OCI-LY7 (cell line): ENCODE measurements at regions not wholly inside any gene's neighbourhood (a gene's known extent, or its start where the extent isn't known, plus 50 kb on each side); places are given as distances from the start of the nearest gene placed in this dataset.

Source experiments
- CTCF ChIP-seq: fragments of 200-600 bp; sonication (generic); conservative IDR thresholded peaks from 2 replicates; pipeline ENCODE4 v1.5.1; 2014; ENCODE audit warnings: mild to moderate bottlenecking, antibody characterized with exemption, low read length, moderate library complexity, mixed read lengths
- EZH2phosphoT487 ChIP-seq: fragments of 200-600 bp; sonication (generic); IDR thresholded peaks from 2 replicates; pipeline ENCODE4 v1.6.1; 2018; ENCODE audit warnings: low read depth, borderline replicate concordance, mild to moderate bottlenecking, mixed run types, antibody characterized with exemption, low read length, moderate library complexity, mixed read lengths

- no peak for TF ChIP-seq CTCF
- no peak for TF ChIP-seq EZH2phosphoT487
Observed at GRCh38 chr9:107935931-107936330, 446.4 kb upstream of the KLF4 start.
